ENCODE measurements at regions not wholly inside any gene's neighbourhood (a gene's known extent, or its start where the extent isn't known, plus 50 kb on each side); places are given as distances from the start of the nearest gene placed in this dataset.

GRCh38 chr16:85375282-85375681 is 237.8 kb upstream of the GSE1 start:
- no peak for FAIRE-seq
- H3K36me3 ChIP-seq = no peaks in the 10 kb centered on the region
- no peak overlapping the region for H3K4me3 ChIP-seq
- no peaks in the 10 kb centered on the region for H3K27me3 ChIP-seq
- WGBS, 2 donors = 93 to 96% methylated on average over 8 of the region's 8 CpGs
- no peaks in the 10 kb centered on the region for H3K9me3 ChIP-seq
- no peak for TF ChIP-seq CTCF (IDR thresholded peaks at IDR 0.05)
- no peak for ATAC-seq
- no peak overlapping the region for H3K27ac ChIP-seq
- DNase-seq = no peak
- intact Hi-C loops (cut with DNase I) = no loop called here
- peaks cover 12 to 14% (median 13%) of the 10 kb centered on the region in 3 donors for H3K4me1 ChIP-seq

GRCh38 chr16:85376292-85377095 is 236.6 kb upstream of the GSE1 start:
- Histone ChIP-seq H3K9me3 (no peaks in the 10 kb centered on the region), H3K27me3 (no peaks in the 10 kb centered on the region), H3K4me3 (no peak overlapping the region), H3K4me1 (peaks cover 12 to 14% (median 13%) of the 10 kb centered on the region in 3 donors), H3K27ac (peak overlapping the region; percentile 25 to 65 (median 50)), H3K36me3 (no peaks in the 10 kb centered on the region)
- FAIRE-seq (no peak), DNase-seq (peak; percentile 48 to 90 (median 70)), ATAC-seq (peak; percentile 73 to 87 (median 82))
- WGBS, 2 donors = 47 to 64% methylated on average over 29 of the region's 29 CpGs
- intact Hi-C loops (cut with DNase I) = no loop called here
- no peak for TF ChIP-seq CTCF (IDR thresholded peaks at IDR 0.05)

- ATAC-seq (no peak), FAIRE-seq (no peak), DNase-seq (peak in 1 of 6 donors; percentile 55)
- no peaks in the 10 kb centered on the region for H3K9me3 ChIP-seq
- no peak for TF ChIP-seq CTCF (IDR thresholded peaks at IDR 0.05)
- no peak overlapping the region for H3K27ac ChIP-seq
- peaks cover 12 to 14% (median 13%) of the 10 kb centered on the region in 3 donors for H3K4me1 ChIP-seq
- H3K4me3 ChIP-seq = no peak overlapping the region
- no peaks in the 10 kb centered on the region for H3K36me3 ChIP-seq
- H3K27me3 ChIP-seq = no peaks in the 10 kb centered on the region
- WGBS, 2 donors = 74 to 81% methylated on average over 15 to 16 of the region's 16 CpGs
- intact Hi-C loops (cut with DNase I) = no loop called here
Measured at GRCh38 chr16:85377388-85378144, 235.6 kb upstream of the GSE1 start.

- no peak for FAIRE-seq
- no peak overlapping the region for H3K27ac ChIP-seq
- H3K36me3 ChIP-seq = no peaks in the 10 kb centered on the region
- no peak for ATAC-seq
- intact Hi-C loops (cut with DNase I) = no loop called here
- H3K27me3 ChIP-seq = no peaks in the 10 kb centered on the region
- peaks cover 12 to 14% (median 13%) of the 10 kb centered on the region in 3 donors for H3K4me1 ChIP-seq
- peak in 1 of 6 donors; percentile 68 for DNase-seq
- WGBS, 2 donors = 88 to 92% methylated on average over 16 of the region's 16 CpGs
- no peak overlapping the region for H3K4me3 ChIP-seq
- TF ChIP-seq CTCF (IDR thresholded peaks at IDR 0.05) = no peak
- no peaks in the 10 kb centered on the region for H3K9me3 ChIP-seq
Measured at GRCh38 chr16:85378145-85379040, 234.7 kb upstream of the GSE1 start.

All from pancreas (tissue), 10 donors.